ENCODE measurements at regions not wholly inside any gene's neighbourhood (a gene's known extent, or its start where the extent isn't known, plus 50 kb on each side); places are given as distances from the start of the nearest gene placed in this dataset.
A peak's percentile ranks its signal among the peaks of the same experiment; 100 is the strongest.

- peaks cover 7 to 36% of the 10 kb centered on the region in 2 donors for H3K4me1 ChIP-seq (ENCODE audit: control insufficient read depth in 1 of 2, low read depth in 2 of 2)
- H3K27ac ChIP-seq, result peak overlapping the region in 1 of 2 donors; percentile 81
- H3K27me3 ChIP-seq (replicated peaks; ENCODE audit: insufficient read depth), result no peaks in the 10 kb centered on the region
- DNase-seq (ENCODE audit: low spot score), result no peak
- no peak overlapping the region for H3K4me3 ChIP-seq
- H3K9me3 ChIP-seq, result no peaks in the 10 kb centered on the region
- no peak for ATAC-seq (ENCODE audit: insufficient number of reproducible peaks, low FRiP score, low read depth)
- TF ChIP-seq, protein P1, sequence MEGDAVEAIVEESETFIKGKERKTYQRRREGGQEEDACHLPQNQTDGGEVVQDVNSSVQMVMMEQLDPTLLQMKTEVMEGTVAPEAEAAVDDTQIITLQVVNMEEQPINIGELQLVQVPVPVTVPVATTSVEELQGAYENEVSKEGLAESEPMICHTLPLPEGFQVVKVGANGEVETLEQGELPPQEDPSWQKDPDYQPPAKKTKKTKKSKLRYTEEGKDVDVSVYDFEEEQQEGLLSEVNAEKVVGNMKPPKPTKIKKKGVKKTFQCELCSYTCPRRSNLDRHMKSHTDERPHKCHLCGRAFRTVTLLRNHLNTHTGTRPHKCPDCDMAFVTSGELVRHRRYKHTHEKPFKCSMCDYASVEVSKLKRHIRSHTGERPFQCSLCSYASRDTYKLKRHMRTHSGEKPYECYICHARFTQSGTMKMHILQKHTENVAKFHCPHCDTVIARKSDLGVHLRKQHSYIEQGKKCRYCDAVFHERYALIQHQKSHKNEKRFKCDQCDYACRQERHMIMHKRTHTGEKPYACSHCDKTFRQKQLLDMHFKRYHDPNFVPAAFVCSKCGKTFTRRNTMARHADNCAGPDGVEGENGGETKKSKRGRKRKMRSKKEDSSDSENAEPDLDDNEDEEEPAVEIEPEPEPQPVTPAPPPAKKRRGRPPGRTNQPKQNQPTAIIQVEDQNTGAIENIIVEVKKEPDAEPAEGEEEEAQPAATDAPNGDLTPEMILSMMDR (IDR thresholded peaks at IDR 0.05), result no peak
- H3K36me3 ChIP-seq, result no peaks in the 10 kb centered on the region
Observed at GRCh38 chr20:6703047-6703446, 64.4 kb upstream of the BMP2 start.

DNA sequence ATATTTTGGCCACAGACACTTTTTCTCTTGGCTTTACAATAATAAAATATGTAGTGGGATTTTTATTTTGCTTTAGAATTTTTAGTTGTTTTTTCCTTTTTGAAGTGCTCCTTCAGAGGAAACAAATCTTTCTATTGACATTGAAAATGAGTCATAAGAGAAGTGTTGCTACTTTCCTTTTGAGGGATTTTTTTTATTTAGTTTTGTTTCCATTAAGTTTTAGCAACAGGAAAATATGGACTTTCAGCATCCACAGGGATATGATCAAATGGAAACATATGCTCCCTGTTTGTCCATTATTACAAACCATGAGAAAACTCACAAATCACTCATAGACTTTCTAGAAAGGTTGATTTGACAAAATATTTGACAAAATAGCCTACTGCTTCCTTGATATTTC, 65.3 kb upstream of the BMP2 start:
- no peak for ATAC-seq (ENCODE audit: insufficient number of reproducible peaks, low FRiP score, low read depth)
- no peak overlapping the region for H3K4me3 ChIP-seq
- no peaks in the 10 kb centered on the region for H3K27me3 ChIP-seq (replicated peaks; ENCODE audit: insufficient read depth)
- H3K36me3 ChIP-seq, result no peaks in the 10 kb centered on the region
- H3K4me1 ChIP-seq (ENCODE audit: control insufficient read depth in 1 of 2, low read depth in 2 of 2), result peaks cover 7 to 27% of the 10 kb centered on the region in 2 donors
- no peak for DNase-seq (ENCODE audit: low spot score)
- H3K27ac ChIP-seq, result no peak overlapping the region
- TF ChIP-seq, protein P1 (IDR thresholded peaks at IDR 0.05), result no peak
- H3K9me3 ChIP-seq, result no peaks in the 10 kb centered on the region

GRCh38 chr20:6700563-6701329, 66.7 kb upstream of the BMP2 start:
- H3K36me3 ChIP-seq, result no peaks in the 10 kb centered on the region
- H3K4me3 ChIP-seq, result no peak overlapping the region
- peaks cover 7 to 26% of the 10 kb centered on the region in 2 donors for H3K4me1 ChIP-seq (ENCODE audit: control insufficient read depth in 1 of 2, low read depth in 2 of 2)
- DNase-seq (ENCODE audit: low spot score) (no peak), ATAC-seq (ENCODE audit: insufficient number of reproducible peaks, low FRiP score, low read depth) (no peak)
- H3K9me3 ChIP-seq, result no peaks in the 10 kb centered on the region
- H3K27me3 ChIP-seq (replicated peaks; ENCODE audit: insufficient read depth), result no peaks in the 10 kb centered on the region
- TF ChIP-seq, protein P1 (IDR thresholded peaks at IDR 0.05), result no peak
- no peak overlapping the region for H3K27ac ChIP-seq

DNA sequence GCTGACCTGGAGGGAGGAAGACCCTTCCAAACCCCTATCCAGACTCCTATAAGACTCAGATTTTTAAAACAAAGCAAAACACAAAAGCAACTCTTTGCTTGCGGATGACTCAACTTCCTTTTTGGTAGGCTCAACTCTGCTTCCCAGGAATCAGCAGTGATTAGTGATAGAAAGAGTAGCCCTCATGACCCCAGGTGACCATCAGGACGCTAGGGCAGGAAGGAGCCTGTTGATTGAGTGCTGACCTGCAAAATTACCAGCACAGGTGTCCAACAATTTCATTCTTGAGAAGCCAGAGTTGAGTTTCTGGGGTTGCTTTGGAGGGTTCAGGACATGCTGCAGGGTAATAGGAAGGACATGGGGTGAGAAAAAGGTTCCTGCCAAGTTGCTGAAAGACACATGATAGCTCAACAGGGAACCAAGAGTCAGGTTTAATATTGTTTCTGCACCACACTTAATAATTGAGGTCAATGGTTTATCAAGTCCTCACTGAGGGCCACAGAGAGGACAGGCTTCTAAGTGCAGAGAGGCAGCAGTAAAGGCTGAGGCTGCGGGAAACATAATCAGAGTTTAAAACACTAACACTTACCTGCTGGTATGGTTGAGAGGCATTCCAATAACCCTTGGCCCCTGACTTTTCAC, 67.4 kb upstream of the BMP2 start:
- ATAC-seq (ENCODE audit: insufficient number of reproducible peaks, low FRiP score, low read depth), result no peak
- Histone ChIP-seq H3K4me3 (no peak overlapping the region), H3K27ac (no peak overlapping the region), H3K9me3 (no peaks in the 10 kb centered on the region), H3K36me3 (no peaks in the 10 kb centered on the region), H3K4me1 (ENCODE audit: control insufficient read depth in 1 of 2, low read depth in 2 of 2) (peaks cover 6 to 20% of the 10 kb centered on the region in 2 donors), H3K27me3 (replicated peaks; ENCODE audit: insufficient read depth) (no peaks in the 10 kb centered on the region)
- TF ChIP-seq, protein P1 (IDR thresholded peaks at IDR 0.05), result no peak
- no peak for DNase-seq (ENCODE audit: low spot score)

DNA sequence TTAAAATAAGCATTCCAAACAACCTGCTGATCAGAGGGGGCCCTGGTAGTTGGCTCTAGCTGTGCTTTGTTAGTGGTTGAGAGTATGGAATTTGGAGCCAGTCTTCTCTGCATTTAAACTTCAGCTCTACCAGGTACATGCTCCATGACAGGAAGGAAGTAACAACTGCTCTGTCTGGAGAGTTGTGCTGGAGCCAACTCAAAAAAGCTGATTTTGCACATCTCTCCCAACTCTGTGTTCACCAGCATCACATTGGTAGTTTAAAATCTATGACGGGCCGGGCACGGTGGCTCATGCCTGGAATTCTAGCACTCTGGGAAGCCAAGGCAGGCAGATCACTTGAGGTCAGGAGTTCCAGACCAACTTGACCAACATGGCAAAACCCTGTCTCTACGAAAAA, 68.8 kb upstream of the BMP2 start:
- Histone ChIP-seq H3K27ac (no peak overlapping the region), H3K4me3 (no peak overlapping the region), H3K4me1 (ENCODE audit: control insufficient read depth in 1 of 2, low read depth in 2 of 2) (peaks cover 0 to 7% of the 10 kb centered on the region in 2 donors), H3K9me3 (no peaks in the 10 kb centered on the region), H3K36me3 (no peaks in the 10 kb centered on the region), H3K27me3 (replicated peaks; ENCODE audit: insufficient read depth) (no peaks in the 10 kb centered on the region)
- ATAC-seq (ENCODE audit: insufficient number of reproducible peaks, low FRiP score, low read depth) (no peak), DNase-seq (ENCODE audit: low spot score) (no peak)
- TF ChIP-seq, protein P1 (IDR thresholded peaks at IDR 0.05), result no peak
